ENCODE measurements at regions not wholly inside any gene's neighbourhood (a gene's known extent, or its start where the extent isn't known, plus 50 kb on each side); places are given as distances from the start of the nearest gene placed in this dataset.

- no peak overlapping the region for H3K4me2 ChIP-seq (ENCODE audit: low read depth, low read length)
- no peak overlapping the region for H3K18ac ChIP-seq (ENCODE audit: low read depth, low read length)
- no peak overlapping the region for H3K23ac ChIP-seq (ENCODE audit: low read depth, low read length)
- no peak overlapping the region for H4K8ac ChIP-seq (ENCODE audit: low read depth in 2 of 2, low read length in 2 of 2)
- H3K14ac ChIP-seq (replicated peaks; ENCODE audit: low read depth, low read length): no peak overlapping the region
- no peak overlapping the region for H2AFZ ChIP-seq (replicated peaks; ENCODE audit: low read length, poor library complexity)
- no peak overlapping the region for H3K4me3 ChIP-seq (ENCODE audit: insufficient read depth, low read depth, low read length)
- no peaks in the 10 kb centered on the region for H3K4me1 ChIP-seq (ENCODE audit: control insufficient read depth, insufficient read depth, low read length)
- H3K9ac ChIP-seq (ENCODE audit: low read depth, low read length): no peak overlapping the region
- no peak overlapping the region for H2BK20ac ChIP-seq (ENCODE audit: low read depth, low read length)
- H4K91ac ChIP-seq (ENCODE audit: insufficient read depth, low read depth, low read length): no peak overlapping the region
- ATAC-seq (ENCODE audit: low read depth) (no peak), DNase-seq (no peak)
- H3K9me1 ChIP-seq (ENCODE audit: insufficient read depth, low read length): no peaks in the 10 kb centered on the region
- H3K79me1 ChIP-seq (ENCODE audit: low read depth in 1 of 2, low read length in 2 of 2): no peaks in the 10 kb centered on the region
- H2BK15ac ChIP-seq (ENCODE audit: low read depth, low read length): no peak overlapping the region
- H2AK5ac ChIP-seq (ENCODE audit: low read depth, low read length): no peak overlapping the region
- H3K4ac ChIP-seq (ENCODE audit: low read depth, low read length): no peak overlapping the region
- ChIA-PET POLR2A (ENCODE audit: unreplicated experiment) (no interaction called here), CTCF (no interaction called here)
- no peak overlapping the region for H3K27ac ChIP-seq (ENCODE audit: insufficient read depth, low read length)
- no peak overlapping the region for H2AK9ac ChIP-seq (replicated peaks; ENCODE audit: low read depth, low read length, poor library complexity)
- no peak overlapping the region for H4K5ac ChIP-seq (ENCODE audit: low read depth, low read length)
- intact Hi-C loops (cut with micrococcal nuclease): no loop called here
- BruUV-seq (replicated peaks): no TSS peak
- no peaks in the 10 kb centered on the region for H3K27me3 ChIP-seq (ENCODE audit: control insufficient read depth, insufficient read depth, low read length)
- H2BK5ac ChIP-seq (ENCODE audit: low read depth, low read length, poor library complexity, severe bottlenecking): no peak overlapping the region
- WGBS, 2 experiments (ENCODE audit: extremely low coverage in 2 of 2, insufficient read length in 1 of 2): 60% methylated on average over 1 of the region's 3 CpGs; no CpG with 5 or more reads in 1 of the 2 experiments
- H4K20me1 ChIP-seq (ENCODE audit: insufficient read depth, low read length): no peaks in the 10 kb centered on the region
- H3K36me3 ChIP-seq (ENCODE audit: control insufficient read depth, insufficient read depth, low read length): no peaks in the 10 kb centered on the region
- H3K9me3 ChIP-seq (ENCODE audit: control insufficient read depth, insufficient read depth, low read length): peaks cover 7% of the 10 kb centered on the region
- in situ Hi-C loops (cut with MboI; ENCODE audit: low sequenced_read_pairs): no loop called here
- dilution Hi-C loops (cut with HindIII; ENCODE audit: low sequenced_read_pairs, unreplicated experiment): no loop called here
- TF ChIP-seq BHLHE40 (IDR thresholded peaks at IDR 0.05; ENCODE audit: low read depth, low read length) (no peak), MAFK (IDR thresholded peaks at IDR 0.05; ENCODE audit: low read depth, low read length) (no peak), ELK1 (IDR thresholded peaks at IDR 0.05; ENCODE audit: borderline replicate concordance, low read depth, low read length) (no peak), FOS (IDR thresholded peaks at IDR 0.05; ENCODE audit: low read depth, low read length) (no peak), POLR2A (IDR thresholded peaks at IDR 0.05; ENCODE audit: low read depth, low read length) (no peak), NFE2L2 (IDR thresholded peaks at IDR 0.05; ENCODE audit: low read depth, low read length) (no peak), RCOR1 (IDR thresholded peaks at IDR 0.05; ENCODE audit: insufficient replicate concordance, low read length) (no peak), CHD1 (IDR thresholded peaks at IDR 0.05; ENCODE audit: low read depth, low read length) (no peak), CTCF (conservative IDR thresholded peaks at IDR 0.05; ENCODE audit: low read depth, low read length) (no peak), SMC3 (IDR thresholded peaks at IDR 0.05; ENCODE audit: low read depth, low read length) (no peak), MAZ (IDR thresholded peaks at IDR 0.05; ENCODE audit: borderline replicate concordance, low read depth, low read length) (no peak), CEBPB (IDR thresholded peaks at IDR 0.05; ENCODE audit: low read depth, low read length) (no peak)
- TF ChIP-seq, protein P1, sequence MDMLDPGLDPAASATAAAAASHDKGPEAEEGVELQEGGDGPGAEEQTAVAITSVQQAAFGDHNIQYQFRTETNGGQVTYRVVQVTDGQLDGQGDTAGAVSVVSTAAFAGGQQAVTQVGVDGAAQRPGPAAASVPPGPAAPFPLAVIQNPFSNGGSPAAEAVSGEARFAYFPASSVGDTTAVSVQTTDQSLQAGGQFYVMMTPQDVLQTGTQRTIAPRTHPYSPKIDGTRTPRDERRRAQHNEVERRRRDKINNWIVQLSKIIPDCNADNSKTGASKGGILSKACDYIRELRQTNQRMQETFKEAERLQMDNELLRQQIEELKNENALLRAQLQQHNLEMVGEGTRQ (IDR thresholded peaks at IDR 0.05; ENCODE audit: low read depth, low read length): no peak
- no peak overlapping the region for H2BK120ac ChIP-seq (ENCODE audit: low read depth, low read length)
- H3K56ac ChIP-seq (ENCODE audit: extremely low read depth, insufficient read depth, low read length): no peak overlapping the region
Observed at GRCh38 chr10:111766464-111766863, 417.1 kb downstream of the GPAM start.
